HepG2 (cell line): ENCODE measurements at regions not wholly inside any gene's neighbourhood (a gene's known extent, or its start where the extent isn't known, plus 50 kb on each side); places are given as distances from the start of the nearest gene placed in this dataset.
A peak's percentile ranks its signal among the peaks of the same experiment; 100 is the strongest.

Experiments used
- ATF2 ChIP-seq: sonication (generic); formaldehyde crosslinking; IDR thresholded peaks from 2 replicates; pipeline ENCODE4 v1.4.0; 2020; ENCODE audit warnings: missing genetic modification reagents
- ELF3 ChIP-seq: IDR thresholded peaks from 2 replicates; pipeline ENCODE4 v1.6.1; 2016; ENCODE audit warnings: missing genetic modification reagents, missing compliant biosample characterization
- HMG20B ChIP-seq: conservative IDR thresholded peaks from 2 replicates; pipeline ENCODE4 v1.6.1; 2016; ENCODE audit warnings: missing genetic modification reagents, missing compliant biosample characterization
- HOXA3 ChIP-seq: sonication (generic); formaldehyde crosslinking; IDR thresholded peaks from 2 replicates; pipeline ENCODE4 v1.5.0; 2020; ENCODE audit warnings: missing genetic modification reagents
- JUNB ChIP-seq: sonication (generic); formaldehyde crosslinking; IDR thresholded peaks from 2 replicates; pipeline ENCODE4 v1.8.0; 2022; ENCODE audit warnings: missing genetic modification reagents, mild to moderate bottlenecking, borderline replicate concordance
- JUND ChIP-seq: sonication (generic); formaldehyde crosslinking; IDR thresholded peaks from 2 replicates; pipeline ENCODE4 v1.8.0; 2022; ENCODE audit warnings: mild to moderate bottlenecking, missing genetic modification reagents
- KDM1A ChIP-seq: IDR thresholded peaks from 2 replicates; pipeline ENCODE4 v1.6.1; 2016; ENCODE audit warnings: missing compliant biosample characterization
- KDM2A ChIP-seq: sonication (generic); formaldehyde crosslinking; IDR thresholded peaks from 2 replicates; pipeline ENCODE4 v1.4.0; 2020; ENCODE audit warnings: low read depth, missing genetic modification reagents, borderline replicate concordance
- KLF16 ChIP-seq, 2 experiments: sonication (generic) in 1 of 2; formaldehyde crosslinking in 1 of 2; IDR thresholded peaks; 2 replicates each; pipeline versions ENCODE4 v1.6.1 to v1.8.0; 2016 to 2023; ENCODE audit warnings: missing genetic modification reagents in 2 of 2, missing compliant biosample characterization in 1 of 2
- MED13 ChIP-seq: sonication (generic); formaldehyde crosslinking; IDR thresholded peaks from 2 replicates; pipeline ENCODE4 v1.5.0; 2020; ENCODE audit warnings: missing genetic modification reagents
- MEF2D ChIP-seq: sonication (generic); formaldehyde crosslinking; IDR thresholded peaks from 2 replicates; pipeline ENCODE4 v1.5.1; 2020; ENCODE audit warnings: mild to moderate bottlenecking, missing genetic modification reagents
- PAXIP1 ChIP-seq: sonication (generic); formaldehyde crosslinking; conservative IDR thresholded peaks from 2 replicates; pipeline ENCODE4 v1.4.0; 2020; ENCODE audit warnings: mild to moderate bottlenecking, missing genetic modification reagents, moderate library complexity
- RFX1 ChIP-seq: fragments of 450-650 bp; IDR thresholded peaks from 2 replicates; pipeline ENCODE4 v1.6.1; 2017
- SALL2 ChIP-seq: sonication (generic); formaldehyde crosslinking; IDR thresholded peaks from 2 replicates; pipeline ENCODE4 v1.8.1; 2023; ENCODE audit warnings: mild to moderate bottlenecking, missing genetic modification reagents, inconsistent platforms
- SMAD3 ChIP-seq: sonication (generic); formaldehyde crosslinking; IDR thresholded peaks from 2 replicates; pipeline ENCODE4 v1.4.0; 2020; ENCODE audit warnings: missing genetic modification reagents
- SOX13 ChIP-seq, 3 experiments: fragments of 450-650 bp in 1 of 3; sonication (generic) in 1 of 3; formaldehyde crosslinking in 1 of 3; IDR thresholded peaks in 2 of 3; conservative IDR thresholded peaks in 1 of 3; 2 replicates each; pipeline versions ENCODE4 v1.5.0 to v1.6.1; 2016 to 2020; ENCODE audit warnings: antibody characterized with exemption in 1 of 3, mild to moderate bottlenecking in 1 of 3, missing compliant biosample characterization in 1 of 3, missing genetic modification reagents in 1 of 3, moderate library complexity in 1 of 3
- TEAD3 ChIP-seq: optimal IDR thresholded peaks from 2 replicates; pipeline ENCODE3; 2016; ENCODE audit warnings: borderline replicate concordance
- THAP9 ChIP-seq: sonication (generic); formaldehyde crosslinking; IDR thresholded peaks from 2 replicates; pipeline ENCODE4; 2020; ENCODE audit warnings: missing genetic modification reagents, mild to moderate bottlenecking, borderline replicate concordance
- ZNF574 ChIP-seq: sonication (generic); formaldehyde crosslinking; IDR thresholded peaks from 2 replicates; pipeline ENCODE4 v1.4.0; 2020; ENCODE audit warnings: missing genetic modification reagents

GRCh38 chr14:73795974-73796373 lies 55.7 kb upstream of the PTGR2 start (continued):
- TF ChIP-seq ATF2 (CRISPR knock-in tag): peak; percentile 34; the same call in 1 of the 2 replicates
- 0 out of 2 replicates have a peak, but pooled peaks have one; percentile 31 for TF ChIP-seq KDM1A (CRISPR knock-in tag)
- peak; percentile 38; the same call in 1 of the 2 replicates for TF ChIP-seq ELF3 (CRISPR knock-in tag)
- TF ChIP-seq PAXIP1: peak; percentile 77
- peak; percentile 98 for TF ChIP-seq TEAD3 (CRISPR knock-in tag)
- TF ChIP-seq JUNB: peak; percentile 95
- TF ChIP-seq KLF16 (CRISPR knock-in tag; IDR thresholded peaks at IDR 0.05): 0 out of 4 replicates have a peak, but pooled peaks of 1 of the 2 experiments have one; percentile 36
- TF ChIP-seq KDM2A (CRISPR knock-in tag): peak; percentile 24; the same call in 1 of the 2 replicates
- TF ChIP-seq SMAD3 (CRISPR knock-in tag): 0 out of 2 replicates have a peak, but pooled peaks have one; percentile 22
- peak; percentile 54; the same call in 1 of the 2 replicates for TF ChIP-seq HOXA3 (CRISPR knock-in tag)
- 0 out of 2 replicates have a peak, but pooled peaks have one; percentile 36 for TF ChIP-seq ZNF574 (CRISPR knock-in tag)
- TF ChIP-seq JUND (CRISPR knock-in tag): peak; percentile 98
- peak; percentile 60; the same call in 1 of the 2 replicates for TF ChIP-seq SOX13 (IDR thresholded peaks at IDR 0.05)
- TF ChIP-seq SOX13 (CRISPR knock-in tag; conservative IDR thresholded peaks at IDR 0.05 in 1 of 2, IDR thresholded peaks at IDR 0.05 in 1 of 2): peak in 1 of 2 experiments; percentile 92; a peak in 2 of 4 replicates
- no peak for TF ChIP-seq SALL2
- no peak for TF ChIP-seq MED13
- TF ChIP-seq RFX1: no peak
- TF ChIP-seq HMG20B: 0 out of 2 replicates have a peak, but pooled peaks have one; percentile 30
- no peak for TF ChIP-seq THAP9 (CRISPR knock-in tag)
- TF ChIP-seq MEF2D (CRISPR knock-in tag): 0 out of 2 replicates have a peak, but pooled peaks have one; percentile 46
